Fibroblast of mammary gland (primary cell): ENCODE measurements at regions not wholly inside any gene's neighbourhood (a gene's known extent, or its start where the extent isn't known, plus 50 kb on each side); places are given as distances from the start of the nearest gene placed in this dataset.

ENCODE experiments used
- DNase-seq: peaks from one replicate; pipeline ENCODE4 v3.0.0-alpha.2; 2010; ENCODE audit warnings: low read depth
- H3K4me3 ChIP-seq: 2 replicates; pipeline ENCODE4 v1.5.1; 2011; ENCODE audit warnings: low read depth, mild to moderate bottlenecking, low read length, moderate library complexity; ENCODE audit not compliant: control insufficient read depth
- TF ChIP-seq, protein P1 (sequence below): conservative IDR thresholded peaks from 2 replicates; pipeline ENCODE4 v1.5.1; 2011; ENCODE audit warnings: low read depth, low read length, inconsistent platforms; ENCODE audit not compliant: control insufficient read depth, insufficient read depth

DNA sequence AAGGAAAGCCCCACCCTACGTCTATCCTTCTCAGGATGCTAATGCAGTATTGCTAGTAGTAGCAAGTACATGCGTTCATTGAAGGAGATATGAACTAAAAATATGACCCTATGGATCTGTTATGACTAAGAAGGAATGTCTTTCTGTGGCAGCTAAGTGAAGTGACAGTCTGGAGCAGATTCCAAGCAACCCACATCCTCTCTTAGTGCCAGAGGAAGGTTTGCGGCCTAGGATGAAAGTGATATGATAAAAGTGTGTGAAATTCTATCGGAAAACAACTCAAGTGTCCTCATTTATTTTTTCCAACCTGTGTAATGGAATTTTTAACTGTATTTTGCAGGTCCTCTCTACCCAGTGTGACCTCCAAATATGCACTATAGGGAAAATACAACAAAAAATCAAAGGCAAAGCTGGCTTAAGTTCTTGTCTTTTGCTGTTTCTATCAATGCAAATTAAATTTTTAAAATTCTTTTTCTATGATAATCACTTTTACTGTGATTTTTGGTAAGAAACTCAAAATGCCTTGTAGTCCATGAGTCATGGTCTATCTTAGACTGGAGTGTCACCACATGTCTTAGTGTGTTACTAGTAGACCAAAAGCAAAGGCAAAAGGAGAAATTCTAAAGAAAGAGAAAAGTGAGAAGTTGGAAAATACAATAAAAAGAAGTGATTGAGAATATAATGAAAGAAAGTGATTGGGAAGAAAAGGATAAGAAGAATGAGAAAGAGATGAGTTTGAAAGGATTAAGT, 161.2 kb upstream of the TMCO5A start:
- no peak overlapping the region for H3K4me3 ChIP-seq
- DNase-seq, result peak; percentile 77
- TF ChIP-seq, protein P1, sequence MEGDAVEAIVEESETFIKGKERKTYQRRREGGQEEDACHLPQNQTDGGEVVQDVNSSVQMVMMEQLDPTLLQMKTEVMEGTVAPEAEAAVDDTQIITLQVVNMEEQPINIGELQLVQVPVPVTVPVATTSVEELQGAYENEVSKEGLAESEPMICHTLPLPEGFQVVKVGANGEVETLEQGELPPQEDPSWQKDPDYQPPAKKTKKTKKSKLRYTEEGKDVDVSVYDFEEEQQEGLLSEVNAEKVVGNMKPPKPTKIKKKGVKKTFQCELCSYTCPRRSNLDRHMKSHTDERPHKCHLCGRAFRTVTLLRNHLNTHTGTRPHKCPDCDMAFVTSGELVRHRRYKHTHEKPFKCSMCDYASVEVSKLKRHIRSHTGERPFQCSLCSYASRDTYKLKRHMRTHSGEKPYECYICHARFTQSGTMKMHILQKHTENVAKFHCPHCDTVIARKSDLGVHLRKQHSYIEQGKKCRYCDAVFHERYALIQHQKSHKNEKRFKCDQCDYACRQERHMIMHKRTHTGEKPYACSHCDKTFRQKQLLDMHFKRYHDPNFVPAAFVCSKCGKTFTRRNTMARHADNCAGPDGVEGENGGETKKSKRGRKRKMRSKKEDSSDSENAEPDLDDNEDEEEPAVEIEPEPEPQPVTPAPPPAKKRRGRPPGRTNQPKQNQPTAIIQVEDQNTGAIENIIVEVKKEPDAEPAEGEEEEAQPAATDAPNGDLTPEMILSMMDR, result no peak

DNA sequence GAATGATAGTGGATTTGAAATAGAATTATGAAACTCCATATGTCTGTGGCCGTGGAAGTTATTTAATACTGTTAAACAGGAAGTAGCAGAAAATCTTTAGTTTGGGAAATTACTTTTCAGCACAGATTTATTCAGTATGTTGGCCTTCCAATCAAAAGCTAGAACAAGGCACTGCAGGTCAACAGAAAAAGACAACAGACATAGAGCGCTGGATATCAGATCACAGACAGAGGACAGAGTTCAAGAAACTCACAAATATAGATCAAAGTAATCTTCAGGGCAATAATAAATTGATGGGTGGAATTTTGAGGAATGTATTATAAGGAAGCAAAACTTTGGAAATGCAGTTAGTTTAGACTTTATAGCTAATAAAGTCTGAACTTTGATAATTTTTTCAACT, 159.5 kb upstream of the TMCO5A start:
- no peak for DNase-seq
- TF ChIP-seq, protein P1, result no peak
- H3K4me3 ChIP-seq, result no peak overlapping the region

DNA sequence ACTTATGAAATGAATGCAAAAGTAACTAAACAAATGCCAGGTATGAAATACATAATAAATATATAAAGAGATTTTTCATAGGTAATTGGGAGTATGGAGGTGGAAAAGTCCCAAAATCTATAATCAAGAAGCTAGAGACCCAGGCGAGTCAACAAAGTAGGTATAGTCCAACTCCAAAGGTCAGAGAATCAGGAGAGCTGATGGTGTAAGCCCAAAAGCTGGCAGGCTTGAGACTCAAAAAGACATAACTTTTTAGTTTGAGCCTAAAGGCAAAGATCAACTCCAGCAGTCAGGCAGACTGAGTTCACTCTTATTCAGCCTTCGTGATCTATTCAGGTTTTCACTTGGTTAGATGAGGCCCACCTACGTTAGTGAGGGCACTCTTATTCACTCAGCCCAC, 157.4 kb upstream of the TMCO5A start:
- no peak for DNase-seq
- TF ChIP-seq, protein P1, result no peak
- no peak overlapping the region for H3K4me3 ChIP-seq

DNA sequence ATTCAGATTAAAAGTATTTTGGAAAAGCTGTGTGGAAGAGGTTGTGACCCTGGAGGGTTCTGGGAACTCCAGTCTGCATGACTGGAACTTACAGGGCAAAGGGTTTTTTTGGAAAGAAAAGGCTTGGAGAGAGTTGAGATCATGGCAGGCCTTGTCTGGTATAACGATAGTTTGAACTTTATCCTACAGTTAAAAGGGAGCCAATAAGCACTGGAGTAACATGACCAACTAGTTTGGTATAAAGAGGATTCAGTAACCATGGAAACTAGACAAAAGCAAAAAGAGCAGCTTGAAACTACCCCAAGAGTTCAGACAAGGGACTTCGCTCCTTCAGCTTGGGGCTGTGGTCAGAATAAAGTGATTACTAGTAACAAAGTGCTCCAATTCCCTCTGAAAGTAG, 151.2 kb upstream of the TMCO5A start:
- no peak for DNase-seq
- TF ChIP-seq, protein P1, result no peak
- H3K4me3 ChIP-seq, result no peak overlapping the region

DNA sequence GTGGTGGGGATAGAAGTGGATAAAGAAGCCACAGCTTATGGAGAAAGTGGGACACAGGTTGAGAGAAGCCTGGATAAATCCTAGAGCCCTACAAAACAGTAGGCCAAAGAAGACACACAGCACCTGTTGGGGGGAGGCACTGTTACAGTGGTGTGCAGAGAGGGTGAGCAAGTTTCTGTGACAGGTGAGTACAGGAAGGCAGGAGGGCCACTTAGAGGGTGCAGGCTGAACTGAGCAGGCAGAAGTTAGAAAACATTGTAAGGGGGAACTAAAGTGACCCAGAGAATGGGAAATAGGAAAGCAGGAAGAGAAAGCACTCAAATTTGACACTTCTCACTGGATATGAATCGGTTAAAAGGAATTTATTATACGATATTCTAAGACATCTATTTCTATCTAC, 146.1 kb upstream of the TMCO5A start:
- H3K4me3 ChIP-seq, result no peak overlapping the region
- no peak for DNase-seq
- TF ChIP-seq, protein P1, result no peak

DNA sequence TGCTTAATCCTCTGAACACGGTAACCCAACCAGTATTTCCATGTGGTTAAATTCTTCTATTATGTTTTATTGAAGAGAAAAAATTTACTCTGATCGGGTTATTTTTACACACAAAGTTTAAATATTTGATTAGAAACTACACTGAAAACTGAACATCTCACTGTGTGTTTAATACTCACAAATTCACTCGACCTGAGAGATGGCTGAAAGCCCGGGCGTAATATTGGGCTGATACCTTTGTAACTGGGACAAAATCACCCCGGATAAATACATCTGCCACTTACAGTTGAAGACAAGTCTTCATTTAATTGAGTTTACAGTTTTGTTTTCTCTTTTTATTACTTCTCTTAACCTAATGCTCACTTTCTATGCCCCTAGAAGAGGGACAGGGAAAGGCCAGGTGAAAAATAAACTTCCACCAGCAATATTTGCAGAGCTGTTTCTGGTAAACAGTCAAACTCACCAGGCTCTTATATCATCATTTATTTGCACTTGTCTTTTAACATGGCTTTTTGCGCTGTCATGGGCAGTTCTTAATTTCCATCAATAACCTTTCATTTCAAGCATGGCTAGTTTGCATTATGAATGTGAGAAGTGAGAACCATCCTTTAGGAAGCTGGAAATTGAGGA, 145.6 kb upstream of the TMCO5A start:
- TF ChIP-seq, protein P1, result no peak
- DNase-seq, result no peak
- H3K4me3 ChIP-seq, result no peak overlapping the region
